ENCODE measurements at regions not wholly inside any gene's neighbourhood (a gene's known extent, or its start where the extent isn't known, plus 50 kb on each side); places are given as distances from the start of the nearest gene placed in this dataset.

- Histone ChIP-seq H3K36me3 (ENCODE audit: insufficient read depth, low read length) (no peaks in the 10 kb centered on the region), H3F3A (ENCODE audit: insufficient read depth, low read length, poor library complexity, severe bottlenecking) (no peaks in the 10 kb centered on the region), H3K9ac (ENCODE audit: low read length) (no peak overlapping the region), H3K27ac (ENCODE audit: low read length) (no peak overlapping the region), H3K9me3 (ENCODE audit: low read length) (no peaks in the 10 kb centered on the region), H2AFZ (ENCODE audit: low read depth, low read length) (no peak overlapping the region), H4K20me1 (ENCODE audit: insufficient read depth) (no peaks in the 10 kb centered on the region), H3K27me3 (ENCODE audit: insufficient read depth, low read depth, low read length) (no peaks in the 10 kb centered on the region), H3K79me2 (replicated peaks; ENCODE audit: insufficient read depth, low read length) (no peaks in the 10 kb centered on the region), H3K4me3 (ENCODE audit: low read length) (no peak overlapping the region), H3K4me2 (ENCODE audit: low read length) (no peak overlapping the region), H3K9me2 (ENCODE audit: insufficient read depth, low read length) (no peaks in the 10 kb centered on the region)
- no peak for TF ChIP-seq REST (IDR thresholded peaks at IDR 0.05; ENCODE audit: borderline replicate concordance)
- TF ChIP-seq RAD21 (conservative IDR thresholded peaks at IDR 0.05): no peak
- no peak for TF ChIP-seq EZH2 (IDR thresholded peaks at IDR 0.05; ENCODE audit: borderline replicate concordance, insufficient read depth, low read length, poor library complexity, severe bottlenecking)
- no peak for TF ChIP-seq TAF1 (IDR thresholded peaks at IDR 0.05; ENCODE audit: low read depth)
- TF ChIP-seq SMC3 (conservative IDR thresholded peaks at IDR 0.05; ENCODE audit: poor library complexity): no peak
- TF ChIP-seq CTCF (IDR thresholded peaks at IDR 0.05; ENCODE audit: poor library complexity, severe bottlenecking): no peak
- no peak for TF ChIP-seq POLR2AphosphoS5 (IDR thresholded peaks at IDR 0.05)
- no peak for TF ChIP-seq MXI1 (conservative IDR thresholded peaks at IDR 0.05; ENCODE audit: poor library complexity, severe bottlenecking)
- TF ChIP-seq EP300 (conservative IDR thresholded peaks at IDR 0.05; ENCODE audit: poor library complexity, severe bottlenecking): no peak
Measured at GRCh38 chr10:131792809-131793208, 108.0 kb upstream of the PPP2R2D start.

- TF ChIP-seq TAF1 (IDR thresholded peaks at IDR 0.05; ENCODE audit: low read depth) (no peak), SMC3 (conservative IDR thresholded peaks at IDR 0.05; ENCODE audit: poor library complexity) (no peak), MXI1 (conservative IDR thresholded peaks at IDR 0.05; ENCODE audit: poor library complexity, severe bottlenecking) (no peak), POLR2AphosphoS5 (IDR thresholded peaks at IDR 0.05) (no peak), REST (IDR thresholded peaks at IDR 0.05; ENCODE audit: borderline replicate concordance) (no peak), EZH2 (IDR thresholded peaks at IDR 0.05; ENCODE audit: borderline replicate concordance, insufficient read depth, low read length, poor library complexity, severe bottlenecking) (no peak), RAD21 (conservative IDR thresholded peaks at IDR 0.05) (no peak), CTCF (IDR thresholded peaks at IDR 0.05; ENCODE audit: poor library complexity, severe bottlenecking) (no peak), EP300 (conservative IDR thresholded peaks at IDR 0.05; ENCODE audit: poor library complexity, severe bottlenecking) (no peak)
- H3K27ac ChIP-seq (ENCODE audit: low read length): no peak overlapping the region
- H3K36me3 ChIP-seq (ENCODE audit: insufficient read depth, low read length): no peaks in the 10 kb centered on the region
- no peak overlapping the region for H3K4me2 ChIP-seq (ENCODE audit: low read length)
- no peaks in the 10 kb centered on the region for H3K9me2 ChIP-seq (ENCODE audit: insufficient read depth, low read length)
- no peak overlapping the region for H3K4me3 ChIP-seq (ENCODE audit: low read length)
- no peaks in the 10 kb centered on the region for H3K79me2 ChIP-seq (replicated peaks; ENCODE audit: insufficient read depth, low read length)
- peaks cover 9% of the 10 kb centered on the region for H3K9me3 ChIP-seq (ENCODE audit: low read length)
- no peaks in the 10 kb centered on the region for H3K27me3 ChIP-seq (ENCODE audit: insufficient read depth, low read depth, low read length)
- no peaks in the 10 kb centered on the region for H4K20me1 ChIP-seq (ENCODE audit: insufficient read depth)
- no peak overlapping the region for H3K9ac ChIP-seq (ENCODE audit: low read length)
- H2AFZ ChIP-seq (ENCODE audit: low read depth, low read length): no peak overlapping the region
- no peaks in the 10 kb centered on the region for H3F3A ChIP-seq (ENCODE audit: insufficient read depth, low read length, poor library complexity, severe bottlenecking)
Measured at GRCh38 chr10:131795761-131796160, 105.0 kb upstream of the PPP2R2D start.
